RWPE1 (cell line): ENCODE measurements at regions not wholly inside any gene's neighbourhood (a gene's known extent, or its start where the extent isn't known, plus 50 kb on each side); places are given as distances from the start of the nearest gene placed in this dataset.
A peak's percentile ranks its signal among the peaks of the same experiment; 100 is the strongest.

Source experiments
- CTCF ChIA-PET: fragments of 350-600 bp; sonication (Branson Sonifier 250); formaldehyde crosslinking; extraction: SDS; loops from one replicate; lab custom pipeline; 2021; lab: Yijun Ruan, JAX
- POLR2A ChIA-PET: fragments of 400-600 bp; formaldehyde crosslinking; extraction: SDS; loops from one replicate; lab custom pipeline; 2020; ENCODE audit warnings: antibody characterized with exemption; ENCODE audit not compliant: low non-redundant PET; lab: Yijun Ruan, JAX
- DNase-seq: peaks from one replicate; pipeline ENCODE4 v3.0.0; 2012; ENCODE audit warnings: low spot score
- H3K27ac ChIP-seq: fragments of 450-650 bp; 2 replicates; pipeline ENCODE4 v1.5.1; 2017
- CTCF ChIP-seq: fragments of 450-650 bp; conservative IDR thresholded peaks from 2 replicates; pipeline ENCODE4 v1.5.1; 2017; ENCODE audit warnings: low read depth, mild to moderate bottlenecking

DNA sequence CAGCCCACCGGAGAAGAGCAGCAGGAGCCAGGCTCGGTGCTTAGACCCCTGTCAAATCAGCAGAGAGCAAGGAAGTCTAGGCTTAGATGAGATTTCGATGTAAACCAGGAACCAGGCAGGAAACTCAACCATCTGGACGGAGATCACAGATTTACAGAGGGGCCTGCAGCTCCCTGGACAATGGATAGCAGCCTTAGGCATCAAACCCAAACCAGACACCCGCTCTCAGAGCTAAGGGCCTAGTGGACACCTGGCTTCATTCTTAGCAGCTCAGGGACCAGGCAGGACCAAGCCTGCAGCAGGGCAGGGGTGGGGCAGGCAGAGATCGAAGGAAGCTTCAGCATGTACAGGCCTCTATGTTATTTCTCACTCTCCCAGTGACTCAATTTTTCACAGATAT, 127.8 kb upstream of the FMN2 start:
- ChIA-PET CTCF (interaction anchor here (1.8 kb wide), 1 partner anchor 12 kb away, joined by 7 read pairs; no protein-coding TSS in a partner anchor), POLR2A (no interaction called here)

DNA sequence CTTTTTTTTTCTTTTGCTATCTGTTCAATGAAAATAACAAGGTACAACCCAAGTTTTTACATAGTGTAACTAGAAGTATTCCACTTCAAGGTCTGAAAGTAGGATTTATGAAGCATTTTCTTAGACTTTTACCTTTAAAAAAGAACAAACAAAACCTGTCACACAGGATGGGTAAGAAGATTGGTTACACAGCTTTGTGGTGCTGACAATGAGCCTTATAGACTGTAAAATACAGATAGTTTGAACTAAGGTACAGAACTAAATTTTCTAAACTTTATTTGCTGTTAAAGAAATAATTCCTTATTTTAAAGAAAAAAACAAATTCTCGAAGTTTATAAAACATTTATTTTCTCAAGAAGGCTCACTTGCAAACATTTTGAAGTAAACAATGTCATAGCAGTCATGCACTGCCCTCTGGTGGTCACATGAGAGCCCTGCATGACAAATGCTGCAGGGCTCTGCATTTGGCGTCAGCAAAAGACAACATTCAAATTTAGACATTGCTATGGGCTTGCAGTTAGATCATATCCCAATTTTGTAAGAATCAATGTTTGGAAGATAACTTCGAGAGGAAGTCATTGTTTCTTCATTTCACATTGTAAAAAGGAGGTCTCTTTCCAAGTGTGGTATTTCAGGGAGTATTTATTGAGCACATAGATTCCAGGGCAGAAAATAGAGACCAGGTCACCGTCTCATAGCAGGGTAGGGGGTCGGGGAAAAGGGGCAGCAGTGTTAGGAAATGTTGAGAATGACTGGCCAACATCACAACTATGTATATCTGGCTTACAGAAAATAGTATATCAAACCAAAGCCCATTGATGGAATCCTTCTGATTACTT, 115.3 kb upstream of the FMN2 start:
- CTCF ChIA-PET = interaction anchor here (0.7 to 1.1 kb wide), 7 partner anchors 12 to 1036 kb away, joined by 3 to 6 read pairs (median 4); no protein-coding TSS in a partner anchor
- no peak overlapping the region for H3K27ac ChIP-seq
- TF ChIP-seq CTCF = peak; percentile 94
- peak; percentile 46 for DNase-seq
- POLR2A ChIA-PET = no interaction called here

More for the DNA sequence above, 127.8 kb upstream of the FMN2 start:
- no peak for TF ChIP-seq CTCF
- H3K27ac ChIP-seq = no peak overlapping the region
- DNase-seq = no peak

DNA sequence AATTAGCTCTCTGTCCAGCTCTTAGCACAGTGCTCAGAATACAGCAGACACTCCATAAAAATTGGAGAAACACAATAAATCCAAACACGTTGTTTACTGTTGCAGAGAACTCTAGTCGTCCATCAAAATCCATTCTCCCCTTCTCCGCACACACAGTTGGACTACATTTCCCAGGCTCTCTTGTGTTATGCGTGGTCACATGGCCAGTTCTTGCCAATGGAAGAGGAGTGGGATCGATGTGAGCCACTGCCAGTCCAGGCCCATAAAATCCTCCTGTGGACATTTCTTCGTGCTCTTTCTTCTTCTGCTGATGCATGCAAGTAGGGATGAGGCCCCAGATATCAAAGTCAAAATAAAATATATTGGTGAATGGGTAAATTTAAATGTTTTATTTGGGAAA, 114.3 kb upstream of the FMN2 start:
- H3K27ac ChIP-seq = no peak overlapping the region
- POLR2A ChIA-PET = no interaction called here
- CTCF ChIA-PET = interaction anchor here (0.8 to 1.9 kb wide), 3 partner anchors 9 to 27 kb away, joined by 3 to 7 read pairs (median 4); no protein-coding TSS in a partner anchor
- no peak for DNase-seq
- no peak for TF ChIP-seq CTCF

DNA sequence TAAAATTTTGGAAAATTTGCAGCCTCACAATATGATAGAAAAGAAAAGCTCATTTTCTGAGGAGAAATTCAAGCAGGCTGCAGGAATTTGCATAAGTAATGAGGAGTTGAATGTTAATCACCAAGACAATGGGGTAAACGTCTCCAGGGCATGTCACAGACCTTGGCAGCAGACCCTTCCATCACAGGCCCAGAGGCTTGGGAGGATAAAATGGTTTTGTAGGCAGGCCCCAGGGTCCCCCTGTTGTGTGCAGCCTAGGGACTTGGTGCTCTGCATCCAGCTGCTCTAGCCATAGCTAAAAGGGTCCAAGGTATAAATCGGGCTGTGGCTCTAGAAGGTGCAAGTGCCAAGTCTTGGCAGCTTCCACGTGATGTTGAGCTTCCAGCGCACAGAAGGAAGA, 112.2 kb upstream of the FMN2 start:
- ChIA-PET POLR2A (no interaction called here), CTCF (no interaction called here)
- TF ChIP-seq CTCF = no peak
- no peak for DNase-seq
- H3K27ac ChIP-seq = no peak overlapping the region

- CTCF ChIA-PET = interaction anchor here (0.6 kb wide), 1 partner anchor 518 kb away, joined by 3 read pairs; no protein-coding TSS in a partner anchor
- no peak overlapping the region for H3K27ac ChIP-seq
- TF ChIP-seq CTCF = no peak
- POLR2A ChIA-PET = no interaction called here
- DNase-seq = no peak
Observed at GRCh38 chr1:239982762-239983161, 108.9 kb upstream of the FMN2 start.

DNA sequence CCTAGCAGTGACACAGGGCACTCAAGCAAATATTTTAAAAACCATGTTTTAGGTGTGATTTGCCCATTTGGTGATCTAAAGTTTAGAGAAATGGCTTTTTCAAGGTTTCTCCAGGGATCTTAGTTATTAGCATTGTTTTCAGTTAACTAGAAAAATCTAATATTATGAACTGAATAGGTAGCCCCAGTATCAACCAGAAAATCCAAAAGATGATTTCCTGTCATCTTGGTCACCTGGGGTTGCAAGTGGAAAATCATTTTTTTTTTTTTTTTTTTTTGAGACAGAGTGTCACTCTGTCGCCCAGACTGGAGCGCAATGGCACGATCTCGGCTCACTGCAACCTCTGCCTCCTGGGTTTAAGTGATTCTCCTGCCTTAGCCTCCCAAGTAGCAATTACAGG, 106.6 kb upstream of the FMN2 start:
- CTCF ChIA-PET = no interaction called here
- POLR2A ChIA-PET = no interaction called here

More for the DNA sequence above, 106.6 kb upstream of the FMN2 start:
- DNase-seq = no peak
- no peak for TF ChIP-seq CTCF
- no peak overlapping the region for H3K27ac ChIP-seq
